DOHH2 (cell line): ENCODE measurements at regions not wholly inside any gene's neighbourhood (a gene's known extent, or its start where the extent isn't known, plus 50 kb on each side); places are given as distances from the start of the nearest gene placed in this dataset.

Source experiments
- H3F3A ChIP-seq: fragments of 200-600 bp; sonication (generic), shearing (Covaris generic); 2 replicates; pipeline ENCODE4 v1.6.0; 2016; ENCODE audit warnings: antibody characterized with exemption, mild to moderate bottlenecking; ENCODE audit not compliant: control insufficient read depth, insufficient read depth
- H3K27ac ChIP-seq: fragments of 200-600 bp; sonication (generic); 2 replicates; pipeline ENCODE4 v1.5.1; 2014; ENCODE audit warnings: low read depth, mild to moderate bottlenecking, low read length, moderate library complexity
- H3K27me3 ChIP-seq: fragments of 200-600 bp; sonication (generic); 2 replicates; pipeline ENCODE4 v1.6.1; 2014; ENCODE audit warnings: mild to moderate bottlenecking, low read length, mixed read lengths; ENCODE audit not compliant: control insufficient read depth
- H3K36me3 ChIP-seq: fragments of 200-600 bp; sonication (generic); 2 replicates; pipeline ENCODE4 v1.6.1; 2014; ENCODE audit warnings: mild to moderate bottlenecking, low read length, moderate library complexity, mixed read lengths; ENCODE audit not compliant: control insufficient read depth
- H3K4me1 ChIP-seq: fragments of 200-600 bp; sonication (generic); 2 replicates; pipeline ENCODE4 v1.6.1; 2014; ENCODE audit warnings: mild to moderate bottlenecking, low read length, mixed read lengths; ENCODE audit not compliant: control insufficient read depth
- H3K4me2 ChIP-seq: fragments of 200-600 bp; sonication (generic); 2 replicates; pipeline ENCODE4 v1.6.0; 2014; ENCODE audit warnings: mild to moderate bottlenecking, low read length, moderate library complexity
- H3K4me3 ChIP-seq: fragments of 200-600 bp; sonication (generic); 2 replicates; pipeline ENCODE4 v1.5.1; 2014; ENCODE audit warnings: mild to moderate bottlenecking, low read length, mixed read lengths
- H3K79me2 ChIP-seq: fragments of 200-600 bp; sonication (generic); 2 replicates; pipeline ENCODE4 v1.6.1; 2014; ENCODE audit warnings: mild to moderate bottlenecking, low read length, mixed read lengths; ENCODE audit not compliant: control insufficient read depth
- H3K9me2 ChIP-seq: fragments of 200-600 bp; sonication (generic); replicated peaks from 2 replicates; pipeline ENCODE4 v1.6.1; 2014; ENCODE audit warnings: mild to moderate bottlenecking, low read length, mixed read lengths; ENCODE audit not compliant: control insufficient read depth
- H3K9me3 ChIP-seq: fragments of 200-600 bp; sonication (generic); 2 replicates; pipeline ENCODE4 v1.6.1; 2014; ENCODE audit warnings: antibody characterized with exemption, low read length, mixed read lengths; ENCODE audit not compliant: control insufficient read depth, insufficient read depth
- H4K20me1 ChIP-seq: fragments of 200-600 bp; sonication (generic); 2 replicates; pipeline ENCODE4 v1.6.0; 2014; ENCODE audit warnings: low read depth, mild to moderate bottlenecking, antibody characterized with exemption, low read length, moderate library complexity; ENCODE audit not compliant: control insufficient read depth, insufficient read depth
- EZH2phosphoT487 ChIP-seq: fragments of 200-600 bp; sonication (generic); IDR thresholded peaks from 2 replicates; pipeline ENCODE4 v1.6.1; 2017; ENCODE audit warnings: borderline replicate concordance, mild to moderate bottlenecking, antibody characterized with exemption, low read length, moderate library complexity, mixed read lengths
- TF ChIP-seq, protein P1 (sequence below): fragments of 200-600 bp; sonication (generic); IDR thresholded peaks from one replicate; pipeline ENCODE4 v1.5.1; 2014; ENCODE audit warnings: antibody characterized with exemption, mild to moderate bottlenecking, low read depth, low read length; ENCODE audit not compliant: poor library complexity, severe bottlenecking

DNA sequence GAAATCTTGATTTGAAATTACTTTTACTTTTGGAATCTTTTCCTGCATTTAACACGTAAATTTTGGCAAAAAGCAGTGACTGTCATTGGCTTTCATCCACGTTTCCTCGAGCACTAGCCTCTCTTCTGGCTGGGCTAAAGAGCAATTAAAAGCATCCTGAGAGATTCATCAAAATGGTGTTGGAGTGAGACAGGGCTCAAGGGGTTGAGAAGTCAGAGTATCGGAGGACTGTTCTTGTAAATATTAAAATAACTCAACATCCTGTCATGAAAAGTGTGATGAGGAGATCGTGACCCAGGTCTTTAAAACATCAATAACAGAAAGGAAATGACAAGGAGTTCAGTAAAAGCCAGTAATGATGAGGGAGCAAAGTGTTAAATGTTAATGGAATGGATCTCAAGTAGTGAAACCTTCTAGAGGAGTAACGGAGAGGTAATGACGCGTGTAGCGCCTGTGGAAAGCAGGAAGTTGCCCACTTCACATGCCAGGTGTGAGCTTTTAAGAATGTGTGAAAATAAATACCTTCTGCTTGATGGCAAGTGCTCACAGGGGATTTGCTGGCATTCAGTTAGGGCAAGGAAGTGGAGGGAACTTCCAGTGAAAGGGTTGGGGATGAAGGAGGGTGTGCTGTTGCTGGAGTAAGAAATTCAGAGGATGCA lies 754.4 kb downstream of the ADCYAP1 start:
- Histone ChIP-seq H3K4me1 (no peaks in the 10 kb centered on the region), H3K9me3 (no peaks in the 10 kb centered on the region), H3K4me3 (no peak overlapping the region), H3K36me3 (no peaks in the 10 kb centered on the region), H3K27ac (no peak overlapping the region), H3F3A (no peaks in the 10 kb centered on the region), H3K9me2 (no peaks in the 10 kb centered on the region), H3K79me2 (no peaks in the 10 kb centered on the region), H4K20me1 (no peaks in the 10 kb centered on the region), H3K27me3 (no peaks in the 10 kb centered on the region), H3K4me2 (no peak overlapping the region)
- TF ChIP-seq EZH2phosphoT487, result no peak
- TF ChIP-seq, protein P1, sequence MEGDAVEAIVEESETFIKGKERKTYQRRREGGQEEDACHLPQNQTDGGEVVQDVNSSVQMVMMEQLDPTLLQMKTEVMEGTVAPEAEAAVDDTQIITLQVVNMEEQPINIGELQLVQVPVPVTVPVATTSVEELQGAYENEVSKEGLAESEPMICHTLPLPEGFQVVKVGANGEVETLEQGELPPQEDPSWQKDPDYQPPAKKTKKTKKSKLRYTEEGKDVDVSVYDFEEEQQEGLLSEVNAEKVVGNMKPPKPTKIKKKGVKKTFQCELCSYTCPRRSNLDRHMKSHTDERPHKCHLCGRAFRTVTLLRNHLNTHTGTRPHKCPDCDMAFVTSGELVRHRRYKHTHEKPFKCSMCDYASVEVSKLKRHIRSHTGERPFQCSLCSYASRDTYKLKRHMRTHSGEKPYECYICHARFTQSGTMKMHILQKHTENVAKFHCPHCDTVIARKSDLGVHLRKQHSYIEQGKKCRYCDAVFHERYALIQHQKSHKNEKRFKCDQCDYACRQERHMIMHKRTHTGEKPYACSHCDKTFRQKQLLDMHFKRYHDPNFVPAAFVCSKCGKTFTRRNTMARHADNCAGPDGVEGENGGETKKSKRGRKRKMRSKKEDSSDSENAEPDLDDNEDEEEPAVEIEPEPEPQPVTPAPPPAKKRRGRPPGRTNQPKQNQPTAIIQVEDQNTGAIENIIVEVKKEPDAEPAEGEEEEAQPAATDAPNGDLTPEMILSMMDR, result no peak

DNA sequence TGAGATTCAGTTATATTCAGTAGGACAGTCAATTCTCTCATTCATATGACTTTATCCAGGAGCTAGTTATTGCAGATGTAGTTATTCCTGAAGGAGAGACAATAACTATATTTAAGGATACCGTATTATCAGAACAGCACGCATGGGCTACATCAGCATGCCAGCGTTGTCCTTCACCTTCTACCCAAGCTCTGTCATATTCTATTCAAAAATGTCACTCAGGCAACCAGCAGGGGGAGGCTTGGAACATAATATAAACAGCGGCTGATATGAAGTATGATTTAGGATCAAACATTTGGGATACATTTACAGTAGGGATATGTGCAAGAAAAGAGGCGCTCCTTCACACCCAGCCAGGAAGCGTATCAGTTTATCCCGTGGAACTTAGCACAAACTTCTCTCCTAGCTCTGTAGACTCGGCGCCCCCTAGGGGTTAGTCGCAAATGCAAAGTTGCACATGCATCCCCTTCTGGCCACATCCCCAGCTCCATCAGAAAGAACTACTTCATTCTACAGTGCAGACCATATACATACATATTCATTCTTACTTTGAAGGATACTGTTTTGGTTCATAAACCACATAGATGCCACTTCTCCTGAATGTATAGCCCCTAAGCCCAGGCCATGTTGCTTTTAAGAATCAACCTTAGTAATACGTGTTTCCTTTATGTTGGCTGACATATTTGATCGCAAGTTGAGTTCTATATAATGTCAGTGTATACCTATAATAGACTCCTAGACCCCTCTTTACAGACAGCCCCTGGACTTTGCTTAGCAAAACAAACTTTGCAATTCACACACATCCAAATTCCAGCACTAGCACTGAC lies 759.4 kb downstream of the ADCYAP1 start:
- H3K27me3 ChIP-seq, result no peaks in the 10 kb centered on the region
- no peaks in the 10 kb centered on the region for H3K4me1 ChIP-seq
- no peaks in the 10 kb centered on the region for H3K9me3 ChIP-seq
- no peaks in the 10 kb centered on the region for H3K9me2 ChIP-seq
- H4K20me1 ChIP-seq, result no peaks in the 10 kb centered on the region
- H3K4me2 ChIP-seq, result no peak overlapping the region
- no peak for TF ChIP-seq EZH2phosphoT487
- TF ChIP-seq, protein P1, result peak; percentile 96
- no peaks in the 10 kb centered on the region for H3K36me3 ChIP-seq
- no peak overlapping the region for H3K27ac ChIP-seq
- no peak overlapping the region for H3K4me3 ChIP-seq
- no peaks in the 10 kb centered on the region for H3K79me2 ChIP-seq
- H3F3A ChIP-seq, result no peaks in the 10 kb centered on the region

DNA sequence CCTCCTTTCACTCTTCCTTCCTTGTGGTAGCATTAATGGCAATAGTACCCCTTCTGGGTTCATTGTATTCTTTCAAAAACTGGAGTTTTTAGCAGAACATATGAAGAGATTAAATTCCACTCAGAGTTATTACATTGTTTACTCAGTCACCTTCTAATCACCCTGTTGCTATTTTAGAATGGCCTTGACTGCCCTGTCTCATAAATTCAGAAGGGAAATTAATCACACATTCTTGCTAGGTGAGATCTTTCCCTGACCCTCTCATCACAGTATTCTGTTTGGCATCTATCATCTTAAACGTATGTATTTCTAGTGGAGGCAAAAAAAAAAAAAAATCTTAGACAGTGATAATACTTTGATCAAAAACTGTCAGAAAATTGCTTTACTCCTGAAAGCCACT lies 760.4 kb downstream of the ADCYAP1 start:
- Histone ChIP-seq H3K27me3 (no peaks in the 10 kb centered on the region), H3F3A (no peaks in the 10 kb centered on the region), H3K36me3 (no peaks in the 10 kb centered on the region), H3K4me1 (no peaks in the 10 kb centered on the region), H3K4me3 (no peak overlapping the region), H4K20me1 (no peaks in the 10 kb centered on the region), H3K79me2 (no peaks in the 10 kb centered on the region), H3K27ac (no peak overlapping the region), H3K4me2 (no peak overlapping the region), H3K9me3 (no peaks in the 10 kb centered on the region), H3K9me2 (no peaks in the 10 kb centered on the region)
- TF ChIP-seq, protein P1, result no peak
- TF ChIP-seq EZH2phosphoT487, result no peak
